Smooth muscle cell (in vitro differentiated cells): ENCODE measurements at regions not wholly inside any gene's neighbourhood (a gene's known extent, or its start where the extent isn't known, plus 50 kb on each side); places are given as distances from the start of the nearest gene placed in this dataset.
"Not testable (repeated sequence)": the region's sequence is repeated elsewhere in the genome, so short reads cannot be mapped to it uniquely, and the experiment has no call there.

Source experiments
- DNase-seq: peaks from one replicate; lab custom pipeline; 2025; ENCODE audit not compliant: unreplicated experiment; lab: John Stamatoyannopoulos, UW
- H2AFZ ChIP-seq: fragments of 200-600 bp; sonication (generic); 2 replicates; pipeline ENCODE4 v1.6.0; 2016; ENCODE audit warnings: antibody characterized with exemption, low read depth, mild to moderate bottlenecking
- H3F3A ChIP-seq: fragments of 200-600 bp; sonication (generic); 2 replicates; pipeline ENCODE4 v1.6.0; 2017; ENCODE audit warnings: antibody characterized with exemption, low read depth
- H3K27ac ChIP-seq: fragments of 200-600 bp; sonication (generic); 2 replicates; pipeline ENCODE4 v1.5.1; 2016; ENCODE audit warnings: low read depth, mild to moderate bottlenecking
- H3K27me3 ChIP-seq: fragments of 200-600 bp; sonication (generic); 2 replicates; pipeline ENCODE4 v1.6.1; 2016; ENCODE audit warnings: low read depth, mild to moderate bottlenecking
- H3K36me3 ChIP-seq: fragments of 200-600 bp; sonication (generic); 2 replicates; pipeline ENCODE4 v1.5.1; 2016; ENCODE audit warnings: low read depth
- H3K4me1 ChIP-seq: fragments of 200-600 bp; sonication (generic); 2 replicates; pipeline ENCODE4 v1.5.1; 2016; ENCODE audit warnings: low read depth
- H3K4me2 ChIP-seq: fragments of 200-600 bp; sonication (generic); 2 replicates; pipeline ENCODE4 v1.6.0; 2016; ENCODE audit warnings: mild to moderate bottlenecking
- H3K4me3 ChIP-seq: fragments of 200-600 bp; sonication (generic); 2 replicates; pipeline ENCODE4 v1.5.1; 2016; ENCODE audit warnings: mild to moderate bottlenecking
- H3K79me2 ChIP-seq: fragments of 200-600 bp; sonication (generic); 2 replicates; pipeline ENCODE4 v1.6.0; 2016; ENCODE audit warnings: low read depth, mild to moderate bottlenecking
- H3K9ac ChIP-seq: fragments of 200-600 bp; sonication (generic); 2 replicates; pipeline ENCODE4 v1.6.0; 2016; ENCODE audit warnings: low read depth
- H3K9me3 ChIP-seq: fragments of 200-600 bp; sonication (generic); replicated peaks from 2 replicates; pipeline ENCODE4 v1.5.1; 2016; ENCODE audit warnings: low read depth
- H4K20me1 ChIP-seq: fragments of 200-600 bp; sonication (generic); 2 replicates; pipeline ENCODE4 v1.6.0; 2016; ENCODE audit warnings: low read depth
- WGBS: methylation state at CpG from one replicate; pipeline ENCODE4 v1.1.7; 2016; ENCODE audit warnings: low lambda C conversion rate; 5-methylcytosine and 5-hydroxymethylcytosine counted together

DNA sequence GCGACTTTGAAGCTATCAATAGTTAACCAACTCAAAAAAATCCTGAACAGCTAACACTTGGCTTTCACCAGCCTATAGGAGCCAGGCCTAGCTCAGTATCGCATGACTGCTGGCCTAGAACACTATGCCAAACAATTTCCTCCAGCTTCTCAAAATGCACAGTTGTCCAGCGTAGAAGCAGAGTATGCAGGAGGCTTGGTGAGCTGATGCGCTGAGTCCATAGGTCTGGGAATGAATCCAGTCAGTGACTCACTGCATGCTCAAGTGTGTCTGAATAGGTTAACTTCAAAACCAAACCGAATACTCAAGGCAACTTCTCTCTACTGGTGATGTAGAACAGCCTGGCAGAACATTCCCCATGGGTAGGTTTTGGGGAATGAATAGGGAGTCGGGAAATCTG is 201.8 kb upstream of the IRF2BP2 start:
- H3K9ac ChIP-seq, H3K4me2 ChIP-seq, H3K9me3 ChIP-seq, H3K4me1 ChIP-seq, DNase-seq, H4K20me1 ChIP-seq, H3K27ac ChIP-seq, H3F3A ChIP-seq, H3K27me3 ChIP-seq, H3K79me2 ChIP-seq, H3K4me3 ChIP-seq, H2AFZ ChIP-seq, H3K36me3 ChIP-seq: not testable (repeated sequence)
- 68% methylated on average over 6 of the region's 6 CpGs for WGBS

GRCh38 chr1:234810726-234811125 is 200.7 kb upstream of the IRF2BP2 start:
- not testable (repeated sequence) for H3F3A ChIP-seq, H3K27ac ChIP-seq, H2AFZ ChIP-seq, H4K20me1 ChIP-seq, H3K4me2 ChIP-seq, H3K9me3 ChIP-seq, H3K4me1 ChIP-seq, H3K9ac ChIP-seq, DNase-seq, H3K36me3 ChIP-seq, H3K79me2 ChIP-seq, H3K27me3 ChIP-seq, H3K4me3 ChIP-seq
- 84% methylated on average over 4 of the region's 4 CpGs for WGBS

DNA sequence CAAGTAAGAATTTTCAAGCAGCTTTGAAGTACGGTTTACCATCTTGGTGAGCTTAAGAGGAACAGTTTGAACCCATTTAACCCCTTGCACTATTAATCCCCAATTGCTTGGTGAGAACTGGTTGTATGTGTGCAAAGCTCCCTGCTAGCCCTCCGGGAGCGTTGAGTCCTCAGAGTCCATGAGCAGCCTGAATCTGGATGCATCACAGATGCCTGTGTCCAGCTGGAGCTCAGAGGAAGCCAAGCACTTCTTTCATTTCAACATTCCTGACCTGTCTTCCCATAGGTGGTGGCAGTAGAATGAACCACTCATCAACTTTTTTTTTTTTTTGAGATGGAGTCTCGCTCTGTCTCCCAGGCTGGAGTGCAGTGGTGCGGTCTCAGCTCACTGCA is 199.9 kb upstream of the IRF2BP2 start:
- peak overlapping the region; percentile 1 for H3K27ac ChIP-seq
- H3K9ac ChIP-seq, H3K4me2 ChIP-seq, H3K27me3 ChIP-seq, H3K4me3 ChIP-seq, DNase-seq, H4K20me1 ChIP-seq, H3K36me3 ChIP-seq, H3K9me3 ChIP-seq, H3K79me2 ChIP-seq, H3F3A ChIP-seq, H2AFZ ChIP-seq, H3K4me1 ChIP-seq: not testable (repeated sequence)
- WGBS: 79% methylated on average over 4 of the region's 5 CpGs

GRCh38 chr1:234808943-234809853 is 199.2 kb upstream of the IRF2BP2 start:
- H3K79me2 ChIP-seq, H3K9me3 ChIP-seq, H3F3A ChIP-seq, H3K4me3 ChIP-seq, DNase-seq, H4K20me1 ChIP-seq, H3K27me3 ChIP-seq, H3K4me1 ChIP-seq, H3K9ac ChIP-seq, H2AFZ ChIP-seq, H3K36me3 ChIP-seq: not testable (repeated sequence)
- H3K4me2 ChIP-seq: peak overlapping the region; percentile 48
- 72% methylated on average over 15 of the region's 23 CpGs for WGBS
- H3K27ac ChIP-seq: peak overlapping the region; percentile 28

DNA sequence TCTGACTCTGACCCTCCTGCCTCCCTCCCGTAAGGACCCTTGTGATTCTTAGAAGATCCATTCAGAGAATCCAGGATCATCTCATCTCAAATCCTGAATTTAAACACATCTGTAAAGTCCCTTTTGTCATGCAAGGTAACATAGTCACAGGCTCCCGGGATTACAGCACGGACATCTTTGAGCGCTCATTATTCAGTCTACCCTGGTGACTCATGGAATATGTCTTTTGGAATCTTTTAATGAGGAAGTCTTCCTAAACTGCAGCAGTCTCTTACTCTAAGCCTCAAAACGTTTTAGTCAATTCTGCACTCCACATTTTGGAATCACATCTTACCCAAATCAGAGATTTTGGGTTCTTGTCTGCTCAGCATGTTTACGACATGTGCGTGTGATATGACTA is 198.5 kb upstream of the IRF2BP2 start:
- H3K9ac ChIP-seq, DNase-seq, H4K20me1 ChIP-seq, H3K27me3 ChIP-seq, H3K36me3 ChIP-seq, H3F3A ChIP-seq, H2AFZ ChIP-seq, H3K9me3 ChIP-seq, H3K4me3 ChIP-seq, H3K4me1 ChIP-seq, H3K79me2 ChIP-seq: not testable (repeated sequence)
- peak overlapping the region; percentile 48 for H3K4me2 ChIP-seq
- WGBS: 39% methylated on average over 4 of the region's 7 CpGs
- peak overlapping the region; percentile 28 for H3K27ac ChIP-seq

DNA sequence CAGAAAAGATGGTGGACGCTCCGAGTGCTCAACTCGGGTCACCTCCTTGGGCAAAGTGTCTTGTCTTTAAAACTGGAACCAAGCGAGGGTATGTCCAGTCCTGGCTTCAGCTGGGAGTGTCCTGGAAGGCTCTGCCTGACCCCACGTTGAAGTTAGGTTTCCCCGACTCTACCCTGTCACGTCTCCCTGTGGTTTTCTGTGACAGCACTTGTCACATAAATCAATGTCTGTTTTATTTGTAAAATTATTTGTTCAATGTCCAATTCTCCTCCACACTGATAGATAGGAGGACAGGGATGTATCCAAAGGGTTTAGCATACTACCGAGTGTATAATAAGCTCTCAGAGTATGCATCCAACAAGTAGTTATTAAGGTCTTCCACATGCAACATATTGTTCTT is 197.7 kb upstream of the IRF2BP2 start:
- 86% methylated on average over 5 of the region's 8 CpGs for WGBS
- not testable (repeated sequence) for H2AFZ ChIP-seq, H3K36me3 ChIP-seq, H3F3A ChIP-seq, H3K9me3 ChIP-seq, H3K4me2 ChIP-seq, DNase-seq, H3K4me1 ChIP-seq, H3K79me2 ChIP-seq, H3K9ac ChIP-seq, H3K27ac ChIP-seq, H3K27me3 ChIP-seq, H4K20me1 ChIP-seq, H3K4me3 ChIP-seq

- not testable (repeated sequence) for H3K27me3 ChIP-seq, DNase-seq, H3K4me3 ChIP-seq, H3K36me3 ChIP-seq, H3K27ac ChIP-seq, H3K9me3 ChIP-seq, H4K20me1 ChIP-seq, H3K4me1 ChIP-seq, H3K4me2 ChIP-seq, H2AFZ ChIP-seq, H3K79me2 ChIP-seq, H3K9ac ChIP-seq, H3F3A ChIP-seq
- WGBS: 95% methylated on average over 7 of the region's 7 CpGs
Measured at GRCh38 chr1:234802586-234802985, 192.6 kb upstream of the IRF2BP2 start.

GRCh38 chr1:234801636-234802035 is 191.7 kb upstream of the IRF2BP2 start:
- H3K4me1 ChIP-seq, H4K20me1 ChIP-seq, DNase-seq, H3K27me3 ChIP-seq, H3K9me3 ChIP-seq, H3K36me3 ChIP-seq, H3K4me2 ChIP-seq, H3K27ac ChIP-seq, H3K4me3 ChIP-seq, H3K9ac ChIP-seq, H3K79me2 ChIP-seq, H3F3A ChIP-seq, H2AFZ ChIP-seq: not testable (repeated sequence)
- 89% methylated on average over 4 of the region's 4 CpGs for WGBS
